B cell (primary cell): ENCODE measurements at regions not wholly inside any gene's neighbourhood (a gene's known extent, or its start where the extent isn't known, plus 50 kb on each side); places are given as distances from the start of the nearest gene placed in this dataset.

Experiments used
- ATAC-seq: fragments of 200-7000 bp; cut with Tn5 transposase; one replicate; pipeline ENCODE4 v1.10.0; 2021; ENCODE audit warnings: low read depth, mild to moderate bottlenecking, moderate number of reproducible peaks, moderate library complexity
- CTCF ChIA-PET: fragments of 350-600 bp; sonication (Branson Sonifier 250); formaldehyde crosslinking; loops from one replicate; lab custom pipeline; 2021; ENCODE audit warnings: antibody characterized with exemption, inconsistent platforms; lab: Charles Lee
- POLR2A ChIA-PET: fragments of 350-600 bp; sonication (Branson Sonifier 250); formaldehyde crosslinking; loops from one replicate; lab custom pipeline; 2021; ENCODE audit warnings: antibody characterized with exemption; lab: Charles Lee
- DNase-seq: peaks from one replicate; pipeline ENCODE4 v3.0.0; 2013
- H2AFZ ChIP-seq: 2 replicates; pipeline ENCODE4 v1.6.1; 2012; ENCODE audit warnings: mild to moderate bottlenecking, low read depth, low read length; ENCODE audit not compliant: insufficient read depth, poor library complexity, severe bottlenecking
- H3K27ac ChIP-seq, 2 donors: 1 replicate in 1 of 2; 2 replicates in 1 of 2; pipeline ENCODE4 v1.5.1; 2012 to 2013; ENCODE audit warnings: low read length in 2 of 2, mild to moderate bottlenecking in 2 of 2, moderate library complexity in 1 of 2
- H3K27me3 ChIP-seq, 4 experiments: fragments of 200-600 bp in 1 of 4; sonication (generic) in 1 of 4; replicated peaks in 1 of 4; 1 replicate in 2 of 4; 2 replicates in 2 of 4; pipeline versions ENCODE4 v1.6.1 to v1.7.0; 2013 to 2016; ENCODE audit warnings: low read length in 3 of 4, mild to moderate bottlenecking in 2 of 4, mixed read lengths in 1 of 4, moderate library complexity in 1 of 4; ENCODE audit not compliant: insufficient read depth in 4 of 4, control insufficient read depth in 3 of 4; ENCODE audit errors: control extremely low read depth in 1 of 4
- H3K36me3 ChIP-seq, 2 experiments: replicated peaks in 1 of 2; 1 replicate in 1 of 2; 2 replicates in 1 of 2; pipeline versions ENCODE4 v1.6.1 to v1.7.1; 2013; ENCODE audit warnings: low read length in 1 of 2; ENCODE audit not compliant: insufficient read depth in 2 of 2, control insufficient read depth in 1 of 2; ENCODE audit errors: control extremely low read depth in 1 of 2, extremely low read depth in 1 of 2
- H3K4me1 ChIP-seq, 2 donors: fragments of 200-600 bp in 1 of 2; sonication (generic) in 1 of 2; 1 replicate in 1 of 2; 2 replicates in 1 of 2; pipeline versions ENCODE4 v1.5.1 to v1.6.1; 2013 to 2017; ENCODE audit warnings: low read length in 2 of 2; ENCODE audit not compliant: control insufficient read depth in 2 of 2, insufficient read depth in 2 of 2
- H3K4me2 ChIP-seq: replicated peaks from 2 replicates; pipeline ENCODE3; 2012; ENCODE audit warnings: mild to moderate bottlenecking, low read depth, low read length; ENCODE audit not compliant: poor library complexity, severe bottlenecking
- H3K4me3 ChIP-seq, 5 experiments: fragments of 200-600 bp in 1 of 5; sonication (generic) in 1 of 5; 1 replicate in 3 of 5; 2 replicates in 2 of 5; pipeline versions ENCODE4 v1.5.1 to v1.7.0; 2011 to 2016; ENCODE audit warnings: low read length in 4 of 5, mild to moderate bottlenecking in 4 of 5, low read depth in 2 of 5, control low read depth in 1 of 5, moderate library complexity in 1 of 5; ENCODE audit not compliant: insufficient read depth in 1 of 5; ENCODE audit errors: control extremely low read depth in 1 of 5, extremely low read depth in 1 of 5
- H3K79me2 ChIP-seq: fragments of 200-600 bp; sonication (generic); one replicate; pipeline ENCODE4 v1.6.0; 2016; ENCODE audit warnings: low read length; ENCODE audit not compliant: control insufficient read depth, insufficient read depth
- H3K9ac ChIP-seq: fragments of 200-600 bp; sonication (generic); 2 replicates; pipeline ENCODE4 v1.6.1; 2017; ENCODE audit warnings: mild to moderate bottlenecking, low read length, moderate library complexity
- H3K9me3 ChIP-seq, 3 donors: one replicate each; pipeline versions ENCODE4 v1.6.1 to v1.7.1; 2013; ENCODE audit warnings: low read length in 2 of 3; ENCODE audit not compliant: control insufficient read depth in 2 of 3, insufficient read depth in 1 of 3; ENCODE audit errors: control extremely low read depth in 1 of 3
- H4K20me1 ChIP-seq: 2 replicates; pipeline ENCODE4 v1.6.0; 2012; ENCODE audit warnings: mild to moderate bottlenecking, low read length; ENCODE audit not compliant: insufficient read depth, control insufficient read depth, poor library complexity, severe bottlenecking
- H3K27ac Mint-ChIP-seq: one replicate; pipeline ENCODE4 v1.8.0; 2021; ENCODE audit warnings: mixed read lengths
- H3K27me3 Mint-ChIP-seq: one replicate; pipeline ENCODE4 v1.8.0; 2021; ENCODE audit warnings: mixed read lengths
- H3K4me1 Mint-ChIP-seq: one replicate; pipeline ENCODE4 v1.8.0; 2021; ENCODE audit warnings: mixed read lengths
- H3K4me3 Mint-ChIP-seq: one replicate; pipeline ENCODE4 v1.8.0; 2021; ENCODE audit warnings: mixed read lengths
- H3K9me3 Mint-ChIP-seq: one replicate; pipeline ENCODE4 v1.8.0; 2022; ENCODE audit warnings: mixed read lengths; ENCODE audit not compliant: insufficient read depth
- EZH2 ChIP-seq: IDR thresholded peaks from 2 replicates; pipeline ENCODE4 v1.6.1; 2012; ENCODE audit warnings: borderline replicate concordance, low read depth, mild to moderate bottlenecking, moderate library complexity, low read length; ENCODE audit not compliant: insufficient read depth, poor library complexity, severe bottlenecking
- WGBS: methylation state at CpG from one replicate; pipeline ENCODE4 v1.1.5; 2013; ENCODE audit warnings: missing lambda C conversion rate; ENCODE audit not compliant: insufficient coverage; 5-methylcytosine and 5-hydroxymethylcytosine counted together
- intact Hi-C: fragments of 100-400 bp; cut with micrococcal nuclease; formaldehyde crosslinking; loops from one replicate; pipeline ENCODE4 v1.10.0; 2022
- TF ChIP-seq, protein P1 (sequence below): fragments of 200-600 bp; IDR thresholded peaks from one replicate; pipeline ENCODE4 v1.8.0; 2022; ENCODE audit warnings: antibody characterized with exemption, mild to moderate bottlenecking

DNA sequence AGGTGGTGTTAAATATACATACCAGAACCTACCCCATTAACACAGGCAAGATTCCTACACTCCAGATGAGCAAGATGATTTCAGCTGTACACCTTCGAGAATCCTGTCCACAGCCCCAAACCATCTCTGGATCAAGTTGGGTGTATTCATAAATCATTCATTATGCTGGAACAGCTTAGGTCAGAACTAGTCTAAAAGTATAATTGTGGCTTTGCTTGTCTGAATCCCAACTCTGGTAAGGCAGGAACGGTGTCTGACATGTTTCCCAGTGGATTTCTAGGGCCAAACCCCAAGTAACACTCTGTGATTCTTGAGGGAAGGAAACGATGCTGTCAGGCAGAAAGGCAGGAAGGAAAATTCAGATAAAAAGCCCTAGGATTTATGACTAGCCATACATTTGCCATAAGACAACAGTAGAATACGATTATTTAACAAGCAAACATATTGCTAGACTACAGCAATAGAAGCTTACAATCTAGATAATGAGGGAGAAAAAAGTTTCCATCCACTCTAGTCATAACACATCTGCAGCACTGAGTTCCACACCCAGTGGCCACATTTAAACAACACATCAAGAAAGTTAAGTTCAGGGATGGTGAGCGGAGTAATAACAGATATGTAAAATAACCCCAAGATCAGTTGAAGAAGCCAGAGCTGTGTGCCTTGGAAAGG is 444.8 kb downstream of the RND3 start:
- H3K9ac ChIP-seq = no peak overlapping the region
- no peaks in the 10 kb centered on the region for H4K20me1 ChIP-seq
- WGBS = no CpG with 5 or more reads among the region's 5 CpGs
- H3K9me3 ChIP-seq = no peaks in the 10 kb centered on the region
- no peaks in the 10 kb centered on the region for H3K4me1 Mint-ChIP-seq
- no peak for TF ChIP-seq EZH2
- TF ChIP-seq, protein P1, sequence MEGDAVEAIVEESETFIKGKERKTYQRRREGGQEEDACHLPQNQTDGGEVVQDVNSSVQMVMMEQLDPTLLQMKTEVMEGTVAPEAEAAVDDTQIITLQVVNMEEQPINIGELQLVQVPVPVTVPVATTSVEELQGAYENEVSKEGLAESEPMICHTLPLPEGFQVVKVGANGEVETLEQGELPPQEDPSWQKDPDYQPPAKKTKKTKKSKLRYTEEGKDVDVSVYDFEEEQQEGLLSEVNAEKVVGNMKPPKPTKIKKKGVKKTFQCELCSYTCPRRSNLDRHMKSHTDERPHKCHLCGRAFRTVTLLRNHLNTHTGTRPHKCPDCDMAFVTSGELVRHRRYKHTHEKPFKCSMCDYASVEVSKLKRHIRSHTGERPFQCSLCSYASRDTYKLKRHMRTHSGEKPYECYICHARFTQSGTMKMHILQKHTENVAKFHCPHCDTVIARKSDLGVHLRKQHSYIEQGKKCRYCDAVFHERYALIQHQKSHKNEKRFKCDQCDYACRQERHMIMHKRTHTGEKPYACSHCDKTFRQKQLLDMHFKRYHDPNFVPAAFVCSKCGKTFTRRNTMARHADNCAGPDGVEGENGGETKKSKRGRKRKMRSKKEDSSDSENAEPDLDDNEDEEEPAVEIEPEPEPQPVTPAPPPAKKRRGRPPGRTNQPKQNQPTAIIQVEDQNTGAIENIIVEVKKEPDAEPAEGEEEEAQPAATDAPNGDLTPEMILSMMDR = no peak
- peaks cover 2% of the 10 kb centered on the region for H3K9me3 Mint-ChIP-seq
- H2AFZ ChIP-seq = no peak overlapping the region
- no peaks in the 10 kb centered on the region for H3K27me3 Mint-ChIP-seq
- H3K27ac Mint-ChIP-seq = no peak overlapping the region
- H3K36me3 ChIP-seq = no peaks in the 10 kb centered on the region
- no peak overlapping the region for H3K4me3 Mint-ChIP-seq
- H3K4me2 ChIP-seq = no peak overlapping the region
- H3K4me1 ChIP-seq = no peaks in the 10 kb centered on the region
- ChIA-PET CTCF (no interaction called here), POLR2A (no interaction called here)
- H3K79me2 ChIP-seq = no peaks in the 10 kb centered on the region
- ATAC-seq (no peak), DNase-seq (no peak)
- H3K27me3 ChIP-seq = no peaks in the 10 kb centered on the region
- no peak overlapping the region for H3K4me3 ChIP-seq
- H3K27ac ChIP-seq = no peak overlapping the region
- intact Hi-C loops = no loop called here

DNA sequence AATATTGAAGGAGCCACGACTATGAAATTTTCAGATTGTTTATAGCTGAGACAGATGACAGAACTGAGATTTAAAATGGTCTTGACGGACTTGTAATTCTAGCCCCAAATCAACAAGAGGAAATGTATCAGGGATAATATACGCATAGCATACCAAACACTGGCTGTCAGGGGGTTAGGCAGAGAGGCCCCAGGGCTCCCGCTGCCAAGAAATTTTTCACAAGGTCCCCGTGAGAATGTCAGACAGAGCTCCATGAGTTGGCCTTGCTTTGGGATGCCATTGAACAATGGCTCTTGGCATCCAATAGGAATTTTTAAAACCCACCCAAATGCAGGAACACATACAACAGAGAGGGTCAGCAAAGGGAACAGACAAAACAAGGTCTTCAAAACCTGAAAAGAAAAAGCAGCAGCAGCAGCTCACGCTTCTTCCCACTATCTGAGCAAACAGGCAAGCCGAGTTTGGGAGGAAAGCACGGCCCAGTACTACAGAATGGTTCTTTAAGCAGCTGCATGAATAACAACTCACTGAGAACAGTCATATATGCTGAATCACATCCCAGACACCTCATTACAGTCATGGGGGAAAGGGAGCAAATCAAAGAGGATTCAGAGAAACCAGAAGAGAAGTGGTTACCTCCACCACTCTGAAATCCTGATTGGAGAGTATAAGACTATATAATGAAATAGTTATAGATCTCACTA is 445.6 kb downstream of the RND3 start:
- H3K27ac Mint-ChIP-seq = no peak overlapping the region
- Histone ChIP-seq H3K9ac (no peak overlapping the region), H3K4me1 (no peaks in the 10 kb centered on the region), H4K20me1 (no peaks in the 10 kb centered on the region), H3K36me3 (no peaks in the 10 kb centered on the region), H2AFZ (no peak overlapping the region), H3K27me3 (no peaks in the 10 kb centered on the region), H3K79me2 (no peaks in the 10 kb centered on the region), H3K27ac (no peak overlapping the region), H3K4me3 (no peak overlapping the region), H3K4me2 (no peak overlapping the region), H3K9me3 (no peaks in the 10 kb centered on the region)
- ChIA-PET CTCF (no interaction called here), POLR2A (no interaction called here)
- no peaks in the 10 kb centered on the region for H3K27me3 Mint-ChIP-seq
- ATAC-seq = no peak
- no peaks in the 10 kb centered on the region for H3K4me1 Mint-ChIP-seq
- H3K4me3 Mint-ChIP-seq = no peak overlapping the region
- 100% methylated on average over 7 of the region's 8 CpGs for WGBS
- peaks cover 2% of the 10 kb centered on the region for H3K9me3 Mint-ChIP-seq
- intact Hi-C loops = no loop called here
- no peak for DNase-seq
- TF ChIP-seq, protein P1 = no peak
- no peak for TF ChIP-seq EZH2
